DOHH2 (cell line): ENCODE measurements at regions not wholly inside any gene's neighbourhood (a gene's known extent, or its start where the extent isn't known, plus 50 kb on each side); places are given as distances from the start of the nearest gene placed in this dataset.

Experiments used
- EZH2phosphoT487 ChIP-seq: fragments of 200-600 bp; sonication (generic); IDR thresholded peaks from 2 replicates; pipeline ENCODE4 v1.6.1; 2017; ENCODE audit warnings: borderline replicate concordance, mild to moderate bottlenecking, antibody characterized with exemption, low read length, moderate library complexity, mixed read lengths
- TF ChIP-seq, protein P1 (sequence below): fragments of 200-600 bp; sonication (generic); IDR thresholded peaks from one replicate; pipeline ENCODE4 v1.5.1; 2014; ENCODE audit warnings: antibody characterized with exemption, mild to moderate bottlenecking, low read depth, low read length; ENCODE audit not compliant: poor library complexity, severe bottlenecking

DNA sequence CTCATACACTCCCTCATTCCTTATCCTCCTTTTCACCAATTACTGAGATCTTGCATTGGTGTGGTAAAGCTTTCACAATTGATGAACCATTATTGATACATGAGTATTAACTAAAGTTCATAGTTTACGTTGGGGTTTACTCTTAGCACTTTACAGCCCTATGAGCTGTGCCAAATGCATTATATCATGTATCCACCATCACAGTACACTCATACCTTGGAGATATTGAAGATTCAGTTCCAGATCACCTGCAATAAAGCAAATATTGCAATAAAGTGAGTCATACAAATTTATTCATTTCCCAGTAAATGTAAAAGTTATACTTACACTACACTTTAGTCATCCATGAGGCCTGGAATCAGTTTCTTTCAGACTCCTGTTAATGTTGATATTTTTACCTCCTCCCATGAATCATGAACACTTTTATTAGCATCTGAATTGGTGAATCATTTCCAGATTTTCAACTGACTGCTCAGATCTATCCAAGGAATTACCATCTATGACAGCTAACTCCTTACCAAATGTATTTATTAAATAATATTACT, 546.6 kb upstream of the PTPRD start:
- TF ChIP-seq, protein P1, sequence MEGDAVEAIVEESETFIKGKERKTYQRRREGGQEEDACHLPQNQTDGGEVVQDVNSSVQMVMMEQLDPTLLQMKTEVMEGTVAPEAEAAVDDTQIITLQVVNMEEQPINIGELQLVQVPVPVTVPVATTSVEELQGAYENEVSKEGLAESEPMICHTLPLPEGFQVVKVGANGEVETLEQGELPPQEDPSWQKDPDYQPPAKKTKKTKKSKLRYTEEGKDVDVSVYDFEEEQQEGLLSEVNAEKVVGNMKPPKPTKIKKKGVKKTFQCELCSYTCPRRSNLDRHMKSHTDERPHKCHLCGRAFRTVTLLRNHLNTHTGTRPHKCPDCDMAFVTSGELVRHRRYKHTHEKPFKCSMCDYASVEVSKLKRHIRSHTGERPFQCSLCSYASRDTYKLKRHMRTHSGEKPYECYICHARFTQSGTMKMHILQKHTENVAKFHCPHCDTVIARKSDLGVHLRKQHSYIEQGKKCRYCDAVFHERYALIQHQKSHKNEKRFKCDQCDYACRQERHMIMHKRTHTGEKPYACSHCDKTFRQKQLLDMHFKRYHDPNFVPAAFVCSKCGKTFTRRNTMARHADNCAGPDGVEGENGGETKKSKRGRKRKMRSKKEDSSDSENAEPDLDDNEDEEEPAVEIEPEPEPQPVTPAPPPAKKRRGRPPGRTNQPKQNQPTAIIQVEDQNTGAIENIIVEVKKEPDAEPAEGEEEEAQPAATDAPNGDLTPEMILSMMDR = no peak
- TF ChIP-seq EZH2phosphoT487 = no peak
